Hepatocyte (in vitro differentiated cells): ENCODE measurements at regions not wholly inside any gene's neighbourhood (a gene's known extent, or its start where the extent isn't known, plus 50 kb on each side); places are given as distances from the start of the nearest gene placed in this dataset.

ENCODE experiments used
- EZH2 ChIP-seq: fragments of 200-600 bp; sonication (generic); IDR thresholded peaks from 2 replicates; pipeline ENCODE4 v1.6.1; 2016; ENCODE audit warnings: antibody characterized with exemption, mild to moderate bottlenecking, borderline replicate concordance
- EZH2phosphoT487 ChIP-seq: fragments of 200-600 bp; sonication (generic); IDR thresholded peaks from one replicate; pipeline ENCODE4 v1.6.1; 2018; ENCODE audit warnings: antibody characterized with exemption, mild to moderate bottlenecking, low read depth, moderate library complexity; ENCODE audit not compliant: unreplicated experiment, severe bottlenecking
- TF ChIP-seq, protein P1 (sequence below): fragments of 200-600 bp; sonication (generic); IDR thresholded peaks from 2 replicates; pipeline ENCODE4 v1.5.1; 2016; ENCODE audit warnings: antibody characterized with exemption, mild to moderate bottlenecking; ENCODE audit not compliant: poor library complexity

DNA sequence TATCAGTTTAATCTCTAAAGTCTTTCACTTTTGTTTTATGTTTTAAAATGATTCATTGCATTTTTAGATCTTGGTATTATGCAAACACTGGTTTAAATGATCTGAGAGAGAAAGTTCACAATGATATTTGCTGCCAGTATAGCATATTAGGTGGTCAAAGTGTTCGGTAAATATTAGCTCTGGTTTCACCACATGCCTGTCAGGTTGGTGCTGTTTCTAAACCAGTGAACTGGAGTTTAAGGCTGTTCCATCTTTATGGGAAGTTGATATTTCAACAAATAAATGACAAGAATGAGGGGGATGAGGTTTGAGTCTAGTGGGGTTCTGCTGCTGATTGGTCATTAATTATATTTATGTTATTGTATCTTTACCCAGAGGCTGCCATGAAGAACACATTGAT, 436.4 kb downstream of the DCDC2C start:
- TF ChIP-seq, protein P1, sequence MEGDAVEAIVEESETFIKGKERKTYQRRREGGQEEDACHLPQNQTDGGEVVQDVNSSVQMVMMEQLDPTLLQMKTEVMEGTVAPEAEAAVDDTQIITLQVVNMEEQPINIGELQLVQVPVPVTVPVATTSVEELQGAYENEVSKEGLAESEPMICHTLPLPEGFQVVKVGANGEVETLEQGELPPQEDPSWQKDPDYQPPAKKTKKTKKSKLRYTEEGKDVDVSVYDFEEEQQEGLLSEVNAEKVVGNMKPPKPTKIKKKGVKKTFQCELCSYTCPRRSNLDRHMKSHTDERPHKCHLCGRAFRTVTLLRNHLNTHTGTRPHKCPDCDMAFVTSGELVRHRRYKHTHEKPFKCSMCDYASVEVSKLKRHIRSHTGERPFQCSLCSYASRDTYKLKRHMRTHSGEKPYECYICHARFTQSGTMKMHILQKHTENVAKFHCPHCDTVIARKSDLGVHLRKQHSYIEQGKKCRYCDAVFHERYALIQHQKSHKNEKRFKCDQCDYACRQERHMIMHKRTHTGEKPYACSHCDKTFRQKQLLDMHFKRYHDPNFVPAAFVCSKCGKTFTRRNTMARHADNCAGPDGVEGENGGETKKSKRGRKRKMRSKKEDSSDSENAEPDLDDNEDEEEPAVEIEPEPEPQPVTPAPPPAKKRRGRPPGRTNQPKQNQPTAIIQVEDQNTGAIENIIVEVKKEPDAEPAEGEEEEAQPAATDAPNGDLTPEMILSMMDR, result no peak
- TF ChIP-seq EZH2 (no peak), EZH2phosphoT487 (no peak)
